ENCODE measurements at regions not wholly inside any gene's neighbourhood (a gene's known extent, or its start where the extent isn't known, plus 50 kb on each side); places are given as distances from the start of the nearest gene placed in this dataset.

GRCh38 chr21:25381936-25382452, 225.3 kb downstream of the MRPL39 start:
- TF ChIP-seq CTCF (IDR thresholded peaks at IDR 0.05) (no peak), POLR2A (IDR thresholded peaks at IDR 0.05) (no peak), POLR2AphosphoS5 (IDR thresholded peaks at IDR 0.05) (no peak)

All from transverse colon (tissue), 4 donors.